ENCODE measurements at regions not wholly inside any gene's neighbourhood (a gene's known extent, or its start where the extent isn't known, plus 50 kb on each side); places are given as distances from the start of the nearest gene placed in this dataset.

DNA sequence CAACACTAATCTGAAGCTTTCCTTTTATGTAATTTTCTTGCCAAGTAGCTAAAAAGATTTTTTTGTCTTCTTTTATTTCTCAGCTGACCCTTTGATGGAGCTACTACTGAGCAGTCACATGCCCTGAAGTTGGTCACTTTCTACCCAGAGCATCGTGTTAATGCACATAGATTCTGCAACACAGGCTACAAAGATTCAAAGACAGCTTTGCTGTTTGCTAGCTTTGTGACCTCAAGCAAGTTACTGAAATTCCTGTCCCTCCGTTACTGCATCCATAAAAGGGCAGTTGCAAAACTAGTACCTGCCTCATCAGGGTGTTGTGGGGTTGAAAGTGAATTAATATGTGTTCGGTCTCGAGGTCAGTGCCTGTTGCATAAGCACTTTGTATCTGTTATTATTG lies 179.9 kb downstream of the GAS1 start:
- Mint-ChIP-seq H3K27me3 (ENCODE audit: low read depth) (no peaks in the 10 kb centered on the region), H3K4me3 (no peak overlapping the region), H3K27ac (peak overlapping the region; percentile 13 to 62 (median 44)), H3K36me3 (ENCODE audit: low read depth) (no peaks in the 10 kb centered on the region), H3K4me1 (peaks cover 11% of the 10 kb centered on the region), H3K9me3 (peaks cover 4% of the 10 kb centered on the region)
- TF ChIP-seq, protein P1, sequence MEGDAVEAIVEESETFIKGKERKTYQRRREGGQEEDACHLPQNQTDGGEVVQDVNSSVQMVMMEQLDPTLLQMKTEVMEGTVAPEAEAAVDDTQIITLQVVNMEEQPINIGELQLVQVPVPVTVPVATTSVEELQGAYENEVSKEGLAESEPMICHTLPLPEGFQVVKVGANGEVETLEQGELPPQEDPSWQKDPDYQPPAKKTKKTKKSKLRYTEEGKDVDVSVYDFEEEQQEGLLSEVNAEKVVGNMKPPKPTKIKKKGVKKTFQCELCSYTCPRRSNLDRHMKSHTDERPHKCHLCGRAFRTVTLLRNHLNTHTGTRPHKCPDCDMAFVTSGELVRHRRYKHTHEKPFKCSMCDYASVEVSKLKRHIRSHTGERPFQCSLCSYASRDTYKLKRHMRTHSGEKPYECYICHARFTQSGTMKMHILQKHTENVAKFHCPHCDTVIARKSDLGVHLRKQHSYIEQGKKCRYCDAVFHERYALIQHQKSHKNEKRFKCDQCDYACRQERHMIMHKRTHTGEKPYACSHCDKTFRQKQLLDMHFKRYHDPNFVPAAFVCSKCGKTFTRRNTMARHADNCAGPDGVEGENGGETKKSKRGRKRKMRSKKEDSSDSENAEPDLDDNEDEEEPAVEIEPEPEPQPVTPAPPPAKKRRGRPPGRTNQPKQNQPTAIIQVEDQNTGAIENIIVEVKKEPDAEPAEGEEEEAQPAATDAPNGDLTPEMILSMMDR (IDR thresholded peaks at IDR 0.05; ENCODE audit: unreplicated experiment in 3 of 3): no peak

DNA sequence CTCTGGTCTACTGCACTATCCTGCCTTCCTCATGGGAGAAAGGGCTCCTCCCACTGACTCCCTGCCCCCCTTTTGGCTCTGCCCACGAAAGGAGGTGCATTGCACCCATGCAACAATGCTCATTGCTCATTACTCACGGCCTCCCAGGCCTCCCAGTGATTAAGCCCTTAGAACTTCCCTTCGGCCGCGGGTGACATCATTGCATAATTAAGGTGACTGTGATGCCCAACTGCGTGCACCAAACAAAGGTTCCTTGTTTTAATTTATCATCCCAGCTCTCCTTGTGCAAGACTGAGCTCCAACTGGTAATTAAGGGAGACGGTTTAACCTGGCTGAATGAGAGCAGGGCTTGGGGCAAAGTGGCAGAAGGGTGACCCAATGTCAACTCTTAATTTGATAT lies 180.4 kb downstream of the GAS1 start:
- H3K27ac Mint-ChIP-seq: peak overlapping the region in 2 of 3 experiments; percentile 13 to 58
- H3K4me3 Mint-ChIP-seq: no peak overlapping the region
- peaks cover 7% of the 10 kb centered on the region for H3K4me1 Mint-ChIP-seq
- no peaks in the 10 kb centered on the region for H3K36me3 Mint-ChIP-seq (ENCODE audit: low read depth)
- peaks cover 4% of the 10 kb centered on the region for H3K9me3 Mint-ChIP-seq
- no peaks in the 10 kb centered on the region for H3K27me3 Mint-ChIP-seq (ENCODE audit: low read depth)
- TF ChIP-seq, protein P1 (IDR thresholded peaks at IDR 0.05; ENCODE audit: unreplicated experiment in 3 of 3): no peak

DNA sequence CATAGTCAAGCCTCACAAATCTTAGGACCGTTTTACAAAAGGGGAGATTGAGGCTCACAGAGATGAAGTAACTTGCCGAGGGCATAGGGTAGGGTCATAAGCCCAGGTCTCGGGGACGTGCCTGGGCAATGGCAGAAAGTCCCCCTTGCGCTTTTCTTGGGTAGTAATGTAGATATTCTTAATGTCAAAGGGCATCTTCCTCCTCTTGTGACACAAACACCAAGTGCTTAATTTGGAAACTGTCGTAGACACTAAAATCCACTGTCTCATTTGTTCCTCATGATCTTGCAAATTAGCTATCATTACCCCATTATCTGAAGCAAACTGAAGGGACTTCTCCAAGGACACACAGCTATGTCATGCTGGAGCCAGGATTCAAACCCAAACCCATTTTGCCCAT lies 180.8 kb downstream of the GAS1 start:
- H3K36me3 Mint-ChIP-seq (ENCODE audit: low read depth): no peaks in the 10 kb centered on the region
- H3K27me3 Mint-ChIP-seq (ENCODE audit: low read depth): no peaks in the 10 kb centered on the region
- TF ChIP-seq, protein P1 (IDR thresholded peaks at IDR 0.05; ENCODE audit: unreplicated experiment in 3 of 3): no peak
- peak overlapping the region in 1 of 3 experiments; percentile 58 for H3K27ac Mint-ChIP-seq
- H3K9me3 Mint-ChIP-seq: peaks cover 4% of the 10 kb centered on the region
- H3K4me1 Mint-ChIP-seq: peaks cover 7% of the 10 kb centered on the region
- no peak overlapping the region for H3K4me3 Mint-ChIP-seq

DNA sequence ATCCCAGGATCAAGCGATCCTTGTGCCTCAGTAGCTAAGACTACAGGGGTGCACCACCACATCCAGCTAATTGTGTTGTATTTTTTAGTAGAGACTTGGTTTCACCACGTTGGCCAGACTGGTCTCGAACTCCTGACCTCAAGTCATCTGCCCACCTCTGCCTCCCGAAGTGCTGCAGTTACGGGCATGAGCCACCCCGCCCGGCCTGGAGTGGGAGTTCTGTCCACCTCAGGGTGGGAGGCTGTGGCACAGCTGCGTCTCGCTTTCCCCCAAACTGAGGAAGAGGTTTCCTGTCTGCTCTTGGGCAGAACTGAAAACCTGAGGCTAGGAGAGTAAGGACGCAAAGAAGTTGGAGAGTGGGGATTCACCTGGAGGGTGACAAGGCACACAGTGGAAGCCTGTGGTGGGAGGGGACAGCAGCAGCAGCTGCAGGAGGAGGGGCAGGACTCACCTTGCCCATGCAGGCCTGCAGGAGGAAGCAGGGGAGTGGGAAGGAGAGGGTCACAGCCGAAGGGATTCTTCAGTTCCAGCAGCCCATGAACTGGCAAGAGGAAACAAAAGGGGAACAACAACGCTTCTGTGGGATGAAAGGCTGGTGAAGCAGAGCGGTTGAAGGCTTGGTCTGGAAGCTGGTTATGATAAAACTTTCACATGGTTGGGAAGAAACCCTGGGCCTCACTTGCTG lies 181.4 kb downstream of the GAS1 start:
- no peak overlapping the region for H3K4me3 Mint-ChIP-seq
- peak overlapping the region in 1 of 3 experiments; percentile 43 for H3K27ac Mint-ChIP-seq
- H3K27me3 Mint-ChIP-seq (ENCODE audit: low read depth): no peaks in the 10 kb centered on the region
- no peaks in the 10 kb centered on the region for H3K36me3 Mint-ChIP-seq (ENCODE audit: low read depth)
- TF ChIP-seq, protein P1 (IDR thresholded peaks at IDR 0.05; ENCODE audit: unreplicated experiment in 3 of 3): no peak
- H3K9me3 Mint-ChIP-seq: peaks cover 4% of the 10 kb centered on the region
- peaks cover 7% of the 10 kb centered on the region for H3K4me1 Mint-ChIP-seq

DNA sequence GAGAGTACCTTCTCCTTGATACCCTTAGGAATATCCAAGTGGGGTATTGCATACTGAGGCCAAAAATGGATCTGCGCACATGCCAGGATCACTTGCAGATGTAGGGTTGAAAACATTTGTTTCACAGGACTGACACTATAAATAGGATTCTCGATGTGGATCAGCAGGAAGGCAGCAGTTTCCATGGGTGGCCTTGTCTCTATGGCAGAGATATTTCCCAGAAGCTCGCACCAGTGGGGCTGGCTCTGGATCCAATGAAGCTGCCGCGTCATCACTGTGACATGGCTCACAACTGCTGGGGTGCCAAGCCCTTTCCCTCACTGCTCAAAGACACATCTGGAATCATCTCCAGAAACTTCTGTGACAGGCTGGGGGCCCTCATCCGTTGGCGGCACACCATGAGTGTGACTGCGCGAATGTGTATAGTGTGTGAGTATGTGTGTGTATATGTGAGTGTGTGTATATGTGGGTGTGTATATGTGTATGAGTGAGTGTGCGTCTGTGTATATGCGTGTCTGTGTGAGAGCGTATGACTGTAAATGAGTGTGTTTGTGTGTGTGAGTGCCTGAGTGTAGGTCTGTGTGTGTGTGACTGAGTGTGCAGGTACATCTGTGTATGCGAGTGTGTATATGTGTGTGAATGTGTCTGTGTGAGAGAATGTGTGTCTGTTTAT lies 182.5 kb downstream of the GAS1 start:
- Mint-ChIP-seq H3K4me3 (no peak overlapping the region), H3K9me3 (peaks cover 6% of the 10 kb centered on the region), H3K4me1 (peaks cover 7% of the 10 kb centered on the region), H3K27ac (no peak overlapping the region), H3K27me3 (ENCODE audit: low read depth) (no peaks in the 10 kb centered on the region), H3K36me3 (ENCODE audit: low read depth) (no peaks in the 10 kb centered on the region)
- TF ChIP-seq, protein P1 (IDR thresholded peaks at IDR 0.05; ENCODE audit: unreplicated experiment in 3 of 3): no peak

Measured in nephron (organoid).